ENCODE measurements at regions not wholly inside any gene's neighbourhood (a gene's known extent, or its start where the extent isn't known, plus 50 kb on each side); places are given as distances from the start of the nearest gene placed in this dataset.

DNA sequence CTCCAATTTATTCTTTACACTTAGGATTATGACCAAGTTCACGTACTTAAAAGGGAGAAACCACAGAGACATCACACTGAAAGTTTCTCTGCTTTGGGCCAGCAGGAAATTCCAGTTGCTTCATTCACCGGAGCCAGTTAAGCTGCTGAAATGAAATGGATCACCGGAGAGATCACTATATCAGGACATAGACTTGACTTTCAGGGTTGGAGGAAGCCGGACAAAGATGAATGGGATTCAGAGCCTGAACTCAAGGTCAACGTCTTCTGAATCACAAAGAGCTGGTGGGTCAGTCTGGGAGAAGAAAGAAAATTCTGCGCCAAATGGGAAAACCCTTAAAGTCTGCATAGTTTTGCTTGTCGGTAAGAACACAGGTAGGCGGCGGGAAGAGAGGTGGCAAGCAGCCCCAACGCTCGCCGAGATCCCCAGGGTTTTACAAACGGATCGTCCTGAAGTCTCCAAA, 81.9 kb upstream of the CCDC28A start:
- Histone ChIP-seq H3K27ac (ENCODE audit: low read depth, low read length) (no peak overlapping the region), H2BK12ac (ENCODE audit: low read depth, low read length) (peak overlapping the region; percentile 30; the same call in 1 of the 2 replicates), H3K18ac (ENCODE audit: extremely low read depth, low read length) (no peak overlapping the region), H3K79me1 (ENCODE audit: low read depth, low read length) (no peaks in the 10 kb centered on the region; the same call in 1 of the 2 replicates), H3K9ac (replicated peaks in 1 of 4; ENCODE audit: extremely low read depth in 1 of 4, low read depth in 3 of 4, low read length in 3 of 4) (peak overlapping the region in 2 of 4 experiments; percentile 35 to 52; a peak in 2 of 7 replicates), H4K5ac (ENCODE audit: insufficient read length, low read depth, low read length) (no peak overlapping the region), H3K4me2 (ENCODE audit: insufficient read depth in 1 of 2, low read depth in 2 of 2, low read length in 2 of 2) (peak overlapping the region; percentile 75 to 96), H2AK5ac (ENCODE audit: low read depth, low read length) (no peak overlapping the region), H4K20me1 (replicated peaks in 1 of 2; ENCODE audit: control insufficient read depth in 1 of 2, insufficient read depth in 2 of 2, low read length in 2 of 2) (peaks cover 2% of the 10 kb centered on the region in 2 experiments), H3K79me2 (ENCODE audit: control insufficient read depth in 1 of 2, insufficient read depth in 2 of 2, low read length in 2 of 2) (peaks cover 0 to 44% of the 10 kb centered on the region in 2 experiments; a peak in 3 of 4 replicates), H3K56ac (replicated peaks; ENCODE audit: insufficient read length, low read depth, low read length) (no peak overlapping the region), H2BK15ac (ENCODE audit: low read length) (no peak overlapping the region), H4K91ac (replicated peaks; ENCODE audit: insufficient read length, low read length) (no peak overlapping the region), H3K9me3 (ENCODE audit: insufficient read depth in 2 of 2, low read depth in 1 of 2, low read length in 1 of 2) (no peaks in the 10 kb centered on the region), H3K23me2 (ENCODE audit: low read depth, low read length) (peaks cover 8% of the 10 kb centered on the region; the same call in 1 of the 2 replicates), H3K4ac (replicated peaks; ENCODE audit: insufficient read length, low read depth, low read length) (no peak overlapping the region), H3K23ac (ENCODE audit: insufficient read length) (no peak overlapping the region), H2BK20ac (ENCODE audit: low read length) (no peak overlapping the region), H3K27me3 (replicated peaks in 1 of 4; ENCODE audit: control insufficient read depth in 3 of 4, extremely low read depth in 1 of 4, insufficient read depth in 3 of 4, low read length in 3 of 4) (peaks cover 0 to 3% (median 0%) of the 10 kb centered on the region in 4 experiments; a peak in 2 of 7 replicates), H4K8ac (ENCODE audit: extremely low read depth, insufficient read depth, low read length) (no peak overlapping the region; the same call in 1 of the 2 replicates), H3K4me3 (ENCODE audit: extremely low read depth in 1 of 4, insufficient read depth in 2 of 4, low read depth in 3 of 4, low read length in 4 of 4) (peak overlapping the region; percentile 74 to 95 (median 83)), H2AFZ (ENCODE audit: low read length) (no peak overlapping the region), H3K4me1 (replicated peaks in 1 of 4; ENCODE audit: control insufficient read depth in 3 of 4, insufficient read depth in 4 of 4, low read length in 3 of 4) (peaks cover 0 to 6% (median 2%) of the 10 kb centered on the region in 4 experiments; a peak in 4 of 7 replicates), H2BK5ac (ENCODE audit: low read depth, low read length) (no peak overlapping the region), H3K36me3 (ENCODE audit: control insufficient read depth in 2 of 4, insufficient read depth in 4 of 4, low read length in 3 of 4) (no peaks in the 10 kb centered on the region), H2BK120ac (replicated peaks; ENCODE audit: low read depth, low read length) (no peak overlapping the region), H3K14ac (ENCODE audit: insufficient read length) (no peak overlapping the region)
- ChIA-PET CTCF (ENCODE audit: partially characterized antibody) (interaction anchor here (0.8 to 2.6 kb wide), 18 partner anchors 9 to 572 kb away, joined by 3 to 15 read pairs (median 6); no protein-coding TSS in a partner anchor), POLR2A (ENCODE audit: partially characterized antibody) (interaction anchor here (0.5 to 3.7 kb wide), 4 partner anchors 9 to 18 kb away, joined by 3 to 14 read pairs (median 5); no protein-coding TSS in a partner anchor)
- FAIRE-seq: no peak
- 6% methylated on average over 14 of the region's 14 CpGs; no CpG with 5 or more reads in 1 of the 2 experiments for WGBS, 2 experiments (ENCODE audit: extremely low coverage in 1 of 2, insufficient coverage in 1 of 2, insufficient read length in 1 of 2, insufficient replicate concordance in 2 of 2, low coverage in 1 of 2, low lambda C conversion rate in 2 of 2, missing lambda C conversion rate in 1 of 2)
- TF ChIP-seq, protein P1, sequence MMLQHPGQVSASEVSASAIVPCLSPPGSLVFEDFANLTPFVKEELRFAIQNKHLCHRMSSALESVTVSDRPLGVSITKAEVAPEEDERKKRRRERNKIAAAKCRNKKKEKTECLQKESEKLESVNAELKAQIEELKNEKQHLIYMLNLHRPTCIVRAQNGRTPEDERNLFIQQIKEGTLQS (IDR thresholded peaks at IDR 0.05; ENCODE audit: insufficient read depth, low read depth, low read length): no peak
- TF ChIP-seq CTBP2 (IDR thresholded peaks at IDR 0.05; ENCODE audit: borderline replicate concordance, insufficient read depth, insufficient read length, low read length) (no peak), SUZ12 (IDR thresholded peaks at IDR 0.05; ENCODE audit: low read length) (no peak), SP2 (IDR thresholded peaks at IDR 0.05; ENCODE audit: low read length) (no peak), SP1 (IDR thresholded peaks at IDR 0.05; ENCODE audit: low read depth, low read length) (no peak), KDM4A (IDR thresholded peaks at IDR 0.05; ENCODE audit: low read depth, low read length, severe bottlenecking) (no peak), HDAC6 (IDR thresholded peaks at IDR 0.05; ENCODE audit: low read depth, low read length) (no peak), SP4 (IDR thresholded peaks at IDR 0.05; ENCODE audit: low read length) (no peak), BACH1 (IDR thresholded peaks at IDR 0.05; ENCODE audit: low read length) (no peak), BCL11A (IDR thresholded peaks at IDR 0.05; ENCODE audit: low read depth in 2 of 2, low read length in 2 of 2) (no peak), TAF1 (IDR thresholded peaks at IDR 0.05; ENCODE audit: low read depth, low read length) (no peak), FOSL1 (IDR thresholded peaks at IDR 0.05; ENCODE audit: insufficient read depth, low read depth, low read length) (no peak), CREB1 (IDR thresholded peaks at IDR 0.05) (no peak)
- DNase-seq (ENCODE audit: low read depth in 1 of 2, low spot score in 2 of 2): no peak
